ENCODE measurements at regions not wholly inside any gene's neighbourhood (a gene's known extent, or its start where the extent isn't known, plus 50 kb on each side); places are given as distances from the start of the nearest gene placed in this dataset.

DNA sequence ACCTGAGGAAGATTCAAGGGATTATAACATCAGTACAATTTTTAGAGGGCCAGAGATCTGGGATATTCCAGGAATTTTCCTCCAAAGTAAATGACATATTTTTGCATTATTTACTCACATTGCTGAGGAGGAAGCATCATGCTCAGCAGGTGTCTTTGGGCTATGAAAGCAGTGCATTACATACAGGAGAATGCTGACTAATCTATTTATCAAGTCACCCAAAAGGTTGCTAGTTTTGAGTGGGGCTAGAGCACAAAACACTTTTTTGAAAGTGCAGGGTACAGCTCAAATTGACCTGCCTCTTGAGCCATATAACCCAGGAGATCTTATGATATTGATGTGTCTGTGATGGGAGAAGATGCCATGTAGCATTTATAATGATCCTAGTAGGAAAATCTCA, 603.1 kb downstream of the POM121L12 start:
- no peaks in the 10 kb centered on the region for H4K20me1 ChIP-seq (ENCODE audit: control insufficient read depth, insufficient read depth, low read depth, low read length)
- H3K4me3 ChIP-seq (ENCODE audit: low read length), result no peak overlapping the region
- H3K4me2 ChIP-seq (ENCODE audit: low read length), result no peak overlapping the region
- no peaks in the 10 kb centered on the region for H3K79me2 ChIP-seq (ENCODE audit: control insufficient read depth, low read length)
- H3K27ac ChIP-seq (ENCODE audit: low read depth, low read length), result no peak overlapping the region
- H3K9me2 ChIP-seq (replicated peaks; ENCODE audit: control insufficient read depth, low read length), result no peaks in the 10 kb centered on the region
- H3K4me1 ChIP-seq (ENCODE audit: control insufficient read depth, low read length), result no peaks in the 10 kb centered on the region
- TF ChIP-seq, protein P1, sequence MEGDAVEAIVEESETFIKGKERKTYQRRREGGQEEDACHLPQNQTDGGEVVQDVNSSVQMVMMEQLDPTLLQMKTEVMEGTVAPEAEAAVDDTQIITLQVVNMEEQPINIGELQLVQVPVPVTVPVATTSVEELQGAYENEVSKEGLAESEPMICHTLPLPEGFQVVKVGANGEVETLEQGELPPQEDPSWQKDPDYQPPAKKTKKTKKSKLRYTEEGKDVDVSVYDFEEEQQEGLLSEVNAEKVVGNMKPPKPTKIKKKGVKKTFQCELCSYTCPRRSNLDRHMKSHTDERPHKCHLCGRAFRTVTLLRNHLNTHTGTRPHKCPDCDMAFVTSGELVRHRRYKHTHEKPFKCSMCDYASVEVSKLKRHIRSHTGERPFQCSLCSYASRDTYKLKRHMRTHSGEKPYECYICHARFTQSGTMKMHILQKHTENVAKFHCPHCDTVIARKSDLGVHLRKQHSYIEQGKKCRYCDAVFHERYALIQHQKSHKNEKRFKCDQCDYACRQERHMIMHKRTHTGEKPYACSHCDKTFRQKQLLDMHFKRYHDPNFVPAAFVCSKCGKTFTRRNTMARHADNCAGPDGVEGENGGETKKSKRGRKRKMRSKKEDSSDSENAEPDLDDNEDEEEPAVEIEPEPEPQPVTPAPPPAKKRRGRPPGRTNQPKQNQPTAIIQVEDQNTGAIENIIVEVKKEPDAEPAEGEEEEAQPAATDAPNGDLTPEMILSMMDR (IDR thresholded peaks at IDR 0.05; ENCODE audit: low read depth, low read length, poor library complexity, severe bottlenecking), result no peak
- TF ChIP-seq EZH2phosphoT487 (IDR thresholded peaks at IDR 0.05; ENCODE audit: borderline replicate concordance, low read length), result no peak
- no peaks in the 10 kb centered on the region for H3K36me3 ChIP-seq (ENCODE audit: control insufficient read depth, low read length)
- no peaks in the 10 kb centered on the region for H3K9me3 ChIP-seq (ENCODE audit: control insufficient read depth, insufficient read depth, low read length)
- no peaks in the 10 kb centered on the region for H3K27me3 ChIP-seq (ENCODE audit: control insufficient read depth, low read length)
- no peaks in the 10 kb centered on the region for H3F3A ChIP-seq (ENCODE audit: control insufficient read depth, insufficient read depth)

DNA sequence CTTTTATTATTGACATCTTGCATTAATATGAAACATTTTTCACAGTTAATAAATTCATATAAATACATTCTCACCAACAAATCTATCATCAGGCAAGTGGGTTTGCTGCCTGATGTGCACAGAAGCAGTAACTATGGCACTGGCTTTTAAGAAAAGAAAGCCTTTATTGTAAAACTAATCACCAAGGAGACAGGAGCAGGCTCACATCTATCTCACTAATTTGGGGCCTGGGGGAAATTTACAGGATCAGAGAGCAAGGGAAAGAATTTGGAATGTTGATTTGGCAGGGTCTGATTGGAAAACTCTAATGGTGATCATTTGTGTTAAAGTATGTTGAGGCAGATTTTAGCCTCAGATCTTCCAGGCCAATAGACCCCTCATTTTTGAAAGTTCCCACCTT, 605.7 kb downstream of the POM121L12 start:
- Histone ChIP-seq H3K4me1 (ENCODE audit: control insufficient read depth, low read length) (no peaks in the 10 kb centered on the region), H3K9me3 (ENCODE audit: control insufficient read depth, insufficient read depth, low read length) (no peaks in the 10 kb centered on the region), H3K36me3 (ENCODE audit: control insufficient read depth, low read length) (no peaks in the 10 kb centered on the region), H3K4me2 (ENCODE audit: low read length) (no peak overlapping the region), H3K79me2 (ENCODE audit: control insufficient read depth, low read length) (no peaks in the 10 kb centered on the region), H3K4me3 (ENCODE audit: low read length) (no peak overlapping the region), H3K9me2 (replicated peaks; ENCODE audit: control insufficient read depth, low read length) (no peaks in the 10 kb centered on the region), H3F3A (ENCODE audit: control insufficient read depth, insufficient read depth) (no peaks in the 10 kb centered on the region), H3K27ac (ENCODE audit: low read depth, low read length) (no peak overlapping the region), H4K20me1 (ENCODE audit: control insufficient read depth, insufficient read depth, low read depth, low read length) (no peaks in the 10 kb centered on the region), H3K27me3 (ENCODE audit: control insufficient read depth, low read length) (no peaks in the 10 kb centered on the region)
- TF ChIP-seq, protein P1 (IDR thresholded peaks at IDR 0.05; ENCODE audit: low read depth, low read length, poor library complexity, severe bottlenecking), result no peak
- TF ChIP-seq EZH2phosphoT487 (IDR thresholded peaks at IDR 0.05; ENCODE audit: borderline replicate concordance, low read length), result no peak

DNA sequence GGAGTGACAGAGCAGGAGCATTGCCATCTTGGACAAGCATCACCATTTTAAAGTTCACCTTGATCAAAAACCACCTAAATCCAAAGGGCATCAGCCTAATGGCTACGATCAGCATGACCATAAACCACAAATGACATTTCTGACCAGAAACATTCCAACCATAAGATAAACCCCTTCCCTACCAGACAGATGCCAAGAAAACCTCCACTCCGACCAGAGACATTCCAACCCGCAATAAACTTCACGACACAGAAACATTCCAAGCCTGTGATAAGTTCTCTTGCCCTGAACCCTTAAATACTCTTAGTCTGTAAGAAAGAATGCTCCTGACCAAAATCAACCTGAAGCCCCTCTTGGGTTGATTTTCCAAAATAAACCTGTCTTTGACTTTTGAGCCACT, 606.9 kb downstream of the POM121L12 start:
- Histone ChIP-seq H3K27ac (ENCODE audit: low read depth, low read length) (no peak overlapping the region), H3K4me2 (ENCODE audit: low read length) (no peak overlapping the region)

More for the DNA sequence above, 606.9 kb downstream of the POM121L12 start:
- Histone ChIP-seq H3F3A (ENCODE audit: control insufficient read depth, insufficient read depth) (no peaks in the 10 kb centered on the region), H3K79me2 (ENCODE audit: control insufficient read depth, low read length) (no peaks in the 10 kb centered on the region), H3K27me3 (ENCODE audit: control insufficient read depth, low read length) (no peaks in the 10 kb centered on the region), H3K4me3 (ENCODE audit: low read length) (no peak overlapping the region), H3K9me2 (replicated peaks; ENCODE audit: control insufficient read depth, low read length) (no peaks in the 10 kb centered on the region), H4K20me1 (ENCODE audit: control insufficient read depth, insufficient read depth, low read depth, low read length) (no peaks in the 10 kb centered on the region), H3K36me3 (ENCODE audit: control insufficient read depth, low read length) (no peaks in the 10 kb centered on the region), H3K9me3 (ENCODE audit: control insufficient read depth, insufficient read depth, low read length) (no peaks in the 10 kb centered on the region), H3K4me1 (ENCODE audit: control insufficient read depth, low read length) (no peaks in the 10 kb centered on the region)
- TF ChIP-seq EZH2phosphoT487 (IDR thresholded peaks at IDR 0.05; ENCODE audit: borderline replicate concordance, low read length), result no peak
- TF ChIP-seq, protein P1 (IDR thresholded peaks at IDR 0.05; ENCODE audit: low read depth, low read length, poor library complexity, severe bottlenecking), result no peak

All from DOHH2 (cell line).